ENCODE measurements at regions not wholly inside any gene's neighbourhood (a gene's known extent, or its start where the extent isn't known, plus 50 kb on each side); places are given as distances from the start of the nearest gene placed in this dataset.

- TF ChIP-seq, protein P1, sequence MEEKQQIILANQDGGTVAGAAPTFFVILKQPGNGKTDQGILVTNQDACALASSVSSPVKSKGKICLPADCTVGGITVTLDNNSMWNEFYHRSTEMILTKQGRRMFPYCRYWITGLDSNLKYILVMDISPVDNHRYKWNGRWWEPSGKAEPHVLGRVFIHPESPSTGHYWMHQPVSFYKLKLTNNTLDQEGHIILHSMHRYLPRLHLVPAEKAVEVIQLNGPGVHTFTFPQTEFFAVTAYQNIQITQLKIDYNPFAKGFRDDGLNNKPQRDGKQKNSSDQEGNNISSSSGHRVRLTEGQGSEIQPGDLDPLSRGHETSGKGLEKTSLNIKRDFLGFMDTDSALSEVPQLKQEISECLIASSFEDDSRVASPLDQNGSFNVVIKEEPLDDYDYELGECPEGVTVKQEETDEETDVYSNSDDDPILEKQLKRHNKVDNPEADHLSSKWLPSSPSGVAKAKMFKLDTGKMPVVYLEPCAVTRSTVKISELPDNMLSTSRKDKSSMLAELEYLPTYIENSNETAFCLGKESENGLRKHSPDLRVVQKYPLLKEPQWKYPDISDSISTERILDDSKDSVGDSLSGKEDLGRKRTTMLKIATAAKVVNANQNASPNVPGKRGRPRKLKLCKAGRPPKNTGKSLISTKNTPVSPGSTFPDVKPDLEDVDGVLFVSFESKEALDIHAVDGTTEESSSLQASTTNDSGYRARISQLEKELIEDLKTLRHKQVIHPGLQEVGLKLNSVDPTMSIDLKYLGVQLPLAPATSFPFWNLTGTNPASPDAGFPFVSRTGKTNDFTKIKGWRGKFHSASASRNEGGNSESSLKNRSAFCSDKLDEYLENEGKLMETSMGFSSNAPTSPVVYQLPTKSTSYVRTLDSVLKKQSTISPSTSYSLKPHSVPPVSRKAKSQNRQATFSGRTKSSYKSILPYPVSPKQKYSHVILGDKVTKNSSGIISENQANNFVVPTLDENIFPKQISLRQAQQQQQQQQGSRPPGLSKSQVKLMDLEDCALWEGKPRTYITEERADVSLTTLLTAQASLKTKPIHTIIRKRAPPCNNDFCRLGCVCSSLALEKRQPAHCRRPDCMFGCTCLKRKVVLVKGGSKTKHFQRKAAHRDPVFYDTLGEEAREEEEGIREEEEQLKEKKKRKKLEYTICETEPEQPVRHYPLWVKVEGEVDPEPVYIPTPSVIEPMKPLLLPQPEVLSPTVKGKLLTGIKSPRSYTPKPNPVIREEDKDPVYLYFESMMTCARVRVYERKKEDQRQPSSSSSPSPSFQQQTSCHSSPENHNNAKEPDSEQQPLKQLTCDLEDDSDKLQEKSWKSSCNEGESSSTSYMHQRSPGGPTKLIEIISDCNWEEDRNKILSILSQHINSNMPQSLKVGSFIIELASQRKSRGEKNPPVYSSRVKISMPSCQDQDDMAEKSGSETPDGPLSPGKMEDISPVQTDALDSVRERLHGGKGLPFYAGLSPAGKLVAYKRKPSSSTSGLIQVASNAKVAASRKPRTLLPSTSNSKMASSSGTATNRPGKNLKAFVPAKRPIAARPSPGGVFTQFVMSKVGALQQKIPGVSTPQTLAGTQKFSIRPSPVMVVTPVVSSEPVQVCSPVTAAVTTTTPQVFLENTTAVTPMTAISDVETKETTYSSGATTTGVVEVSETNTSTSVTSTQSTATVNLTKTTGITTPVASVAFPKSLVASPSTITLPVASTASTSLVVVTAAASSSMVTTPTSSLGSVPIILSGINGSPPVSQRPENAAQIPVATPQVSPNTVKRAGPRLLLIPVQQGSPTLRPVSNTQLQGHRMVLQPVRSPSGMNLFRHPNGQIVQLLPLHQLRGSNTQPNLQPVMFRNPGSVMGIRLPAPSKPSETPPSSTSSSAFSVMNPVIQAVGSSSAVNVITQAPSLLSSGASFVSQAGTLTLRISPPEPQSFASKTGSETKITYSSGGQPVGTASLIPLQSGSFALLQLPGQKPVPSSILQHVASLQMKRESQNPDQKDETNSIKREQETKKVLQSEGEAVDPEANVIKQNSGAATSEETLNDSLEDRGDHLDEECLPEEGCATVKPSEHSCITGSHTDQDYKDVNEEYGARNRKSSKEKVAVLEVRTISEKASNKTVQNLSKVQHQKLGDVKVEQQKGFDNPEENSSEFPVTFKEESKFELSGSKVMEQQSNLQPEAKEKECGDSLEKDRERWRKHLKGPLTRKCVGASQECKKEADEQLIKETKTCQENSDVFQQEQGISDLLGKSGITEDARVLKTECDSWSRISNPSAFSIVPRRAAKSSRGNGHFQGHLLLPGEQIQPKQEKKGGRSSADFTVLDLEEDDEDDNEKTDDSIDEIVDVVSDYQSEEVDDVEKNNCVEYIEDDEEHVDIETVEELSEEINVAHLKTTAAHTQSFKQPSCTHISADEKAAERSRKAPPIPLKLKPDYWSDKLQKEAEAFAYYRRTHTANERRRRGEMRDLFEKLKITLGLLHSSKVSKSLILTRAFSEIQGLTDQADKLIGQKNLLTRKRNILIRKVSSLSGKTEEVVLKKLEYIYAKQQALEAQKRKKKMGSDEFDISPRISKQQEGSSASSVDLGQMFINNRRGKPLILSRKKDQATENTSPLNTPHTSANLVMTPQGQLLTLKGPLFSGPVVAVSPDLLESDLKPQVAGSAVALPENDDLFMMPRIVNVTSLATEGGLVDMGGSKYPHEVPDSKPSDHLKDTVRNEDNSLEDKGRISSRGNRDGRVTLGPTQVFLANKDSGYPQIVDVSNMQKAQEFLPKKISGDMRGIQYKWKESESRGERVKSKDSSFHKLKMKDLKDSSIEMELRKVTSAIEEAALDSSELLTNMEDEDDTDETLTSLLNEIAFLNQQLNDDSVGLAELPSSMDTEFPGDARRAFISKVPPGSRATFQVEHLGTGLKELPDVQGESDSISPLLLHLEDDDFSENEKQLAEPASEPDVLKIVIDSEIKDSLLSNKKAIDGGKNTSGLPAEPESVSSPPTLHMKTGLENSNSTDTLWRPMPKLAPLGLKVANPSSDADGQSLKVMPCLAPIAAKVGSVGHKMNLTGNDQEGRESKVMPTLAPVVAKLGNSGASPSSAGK (IDR thresholded peaks at IDR 0.05), result no peak
- no peak for TF ChIP-seq ZNF76 (CRISPR knock-in tag; IDR thresholded peaks at IDR 0.05; ENCODE audit: borderline replicate concordance)
- no peak for TF ChIP-seq MXI1 (IDR thresholded peaks at IDR 0.05; ENCODE audit: low read depth, low read length)
- no peak for TF ChIP-seq TOE1 (IDR thresholded peaks at IDR 0.05; ENCODE audit: borderline replicate concordance)
- no peak for TF ChIP-seq TOE1 (CRISPR knock-in tag; IDR thresholded peaks at IDR 0.05; ENCODE audit: borderline replicate concordance, low read depth)
- TF ChIP-seq, protein P2, sequence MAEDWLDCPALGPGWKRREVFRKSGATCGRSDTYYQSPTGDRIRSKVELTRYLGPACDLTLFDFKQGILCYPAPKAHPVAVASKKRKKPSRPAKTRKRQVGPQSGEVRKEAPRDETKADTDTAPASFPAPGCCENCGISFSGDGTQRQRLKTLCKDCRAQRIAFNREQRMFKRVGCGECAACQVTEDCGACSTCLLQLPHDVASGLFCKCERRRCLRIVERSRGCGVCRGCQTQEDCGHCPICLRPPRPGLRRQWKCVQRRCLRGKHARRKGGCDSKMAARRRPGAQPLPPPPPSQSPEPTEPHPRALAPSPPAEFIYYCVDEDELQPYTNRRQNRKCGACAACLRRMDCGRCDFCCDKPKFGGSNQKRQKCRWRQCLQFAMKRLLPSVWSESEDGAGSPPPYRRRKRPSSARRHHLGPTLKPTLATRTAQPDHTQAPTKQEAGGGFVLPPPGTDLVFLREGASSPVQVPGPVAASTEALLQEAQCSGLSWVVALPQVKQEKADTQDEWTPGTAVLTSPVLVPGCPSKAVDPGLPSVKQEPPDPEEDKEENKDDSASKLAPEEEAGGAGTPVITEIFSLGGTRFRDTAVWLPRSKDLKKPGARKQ (CRISPR knock-in tag; IDR thresholded peaks at IDR 0.05), result no peak
Measured at GRCh38 chr9:14427419-14427818, 113.5 kb upstream of the NFIB start (continued).

Measured in K562 (cell line).